ENCODE measurements at regions not wholly inside any gene's neighbourhood (a gene's known extent, or its start where the extent isn't known, plus 50 kb on each side); places are given as distances from the start of the nearest gene placed in this dataset.

- TF ChIP-seq POLR2A (IDR thresholded peaks at IDR 0.05; ENCODE audit: low read length) (no peak), GATA1 (IDR thresholded peaks at IDR 0.05; ENCODE audit: low read depth, low read length) (no peak)
These were observed 593.5 kb upstream of the ARID1B start for GRCh38 chr6:156183678-156184077.
